ENCODE measurements at regions not wholly inside any gene's neighbourhood (a gene's known extent, or its start where the extent isn't known, plus 50 kb on each side); places are given as distances from the start of the nearest gene placed in this dataset.

- Histone ChIP-seq H3K4me1 (ENCODE audit: control insufficient read depth, insufficient read depth, low read length) (no peaks in the 10 kb centered on the region), H3K4me3 (ENCODE audit: low read length) (no peak overlapping the region), H3K9me3 (ENCODE audit: control insufficient read depth, insufficient read depth, low read length) (no peaks in the 10 kb centered on the region), H3K27ac (ENCODE audit: low read length) (no peak overlapping the region), H3K27me3 (ENCODE audit: control insufficient read depth, insufficient read depth, low read length) (no peaks in the 10 kb centered on the region), H3K36me3 (ENCODE audit: control insufficient read depth, insufficient read depth, low read length) (no peaks in the 10 kb centered on the region)
- Mint-ChIP-seq H3K27ac (no peak overlapping the region), H3K36me3 (no peaks in the 10 kb centered on the region), H3K9me3 (peaks cover 0 to 2% of the 10 kb centered on the region in 2 donors), H3K4me3 (no peak overlapping the region), H3K27me3 (ENCODE audit: low read depth in 2 of 2) (peaks cover 10 to 16% of the 10 kb centered on the region in 2 donors), H3K4me1 (no peaks in the 10 kb centered on the region)
- 81% methylated on average over 3 of the region's 4 CpGs for WGBS (ENCODE audit: insufficient coverage)
- DNase-seq (no peak), ATAC-seq (no peak)
- TF ChIP-seq CTCF (IDR thresholded peaks at IDR 0.05) = no peak
- intact Hi-C loops (cut with micrococcal nuclease) = no loop called here
Measured at GRCh38 chr1:62995173-62995572, 211.2 kb downstream of the ATG4C start.

DNA sequence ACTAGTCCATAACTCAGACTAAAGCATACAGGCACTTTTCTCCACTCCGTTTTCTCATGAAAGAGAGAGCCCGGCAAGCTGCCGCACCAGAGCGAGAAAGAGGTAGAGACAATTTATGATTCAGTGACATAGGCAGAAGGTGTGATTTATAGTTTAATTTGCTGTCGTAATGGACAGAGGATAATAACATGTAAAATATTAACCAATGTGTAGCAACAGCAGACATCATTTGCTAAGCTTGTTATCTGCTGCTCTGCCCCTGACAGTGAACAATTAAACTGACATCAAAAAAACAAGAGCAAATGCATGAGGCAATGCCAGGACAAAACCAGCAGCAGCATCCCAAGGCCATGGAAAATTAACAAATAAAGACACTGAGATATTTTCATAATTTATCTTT is 214.0 kb downstream of the ATG4C start:
- Histone ChIP-seq H3K4me1 (ENCODE audit: control insufficient read depth, insufficient read depth, low read length) (no peaks in the 10 kb centered on the region), H3K27me3 (ENCODE audit: control insufficient read depth, insufficient read depth, low read length) (no peaks in the 10 kb centered on the region), H3K27ac (ENCODE audit: low read length) (no peak overlapping the region), H3K4me3 (ENCODE audit: low read length) (no peak overlapping the region), H3K9me3 (ENCODE audit: control insufficient read depth, insufficient read depth, low read length) (no peaks in the 10 kb centered on the region), H3K36me3 (ENCODE audit: control insufficient read depth, insufficient read depth, low read length) (no peaks in the 10 kb centered on the region)
- intact Hi-C loops (cut with micrococcal nuclease) = no loop called here
- Mint-ChIP-seq H3K4me3 (no peak overlapping the region), H3K27me3 (ENCODE audit: low read depth in 2 of 2) (peaks cover 11 to 16% of the 10 kb centered on the region in 2 donors), H3K27ac (no peak overlapping the region), H3K36me3 (no peaks in the 10 kb centered on the region), H3K9me3 (no peaks in the 10 kb centered on the region), H3K4me1 (no peaks in the 10 kb centered on the region)
- TF ChIP-seq CTCF (IDR thresholded peaks at IDR 0.05) = no peak
- ATAC-seq (no peak), DNase-seq (no peak)
- WGBS (ENCODE audit: insufficient coverage) = 97% methylated on average over 5 of the region's 5 CpGs

DNA sequence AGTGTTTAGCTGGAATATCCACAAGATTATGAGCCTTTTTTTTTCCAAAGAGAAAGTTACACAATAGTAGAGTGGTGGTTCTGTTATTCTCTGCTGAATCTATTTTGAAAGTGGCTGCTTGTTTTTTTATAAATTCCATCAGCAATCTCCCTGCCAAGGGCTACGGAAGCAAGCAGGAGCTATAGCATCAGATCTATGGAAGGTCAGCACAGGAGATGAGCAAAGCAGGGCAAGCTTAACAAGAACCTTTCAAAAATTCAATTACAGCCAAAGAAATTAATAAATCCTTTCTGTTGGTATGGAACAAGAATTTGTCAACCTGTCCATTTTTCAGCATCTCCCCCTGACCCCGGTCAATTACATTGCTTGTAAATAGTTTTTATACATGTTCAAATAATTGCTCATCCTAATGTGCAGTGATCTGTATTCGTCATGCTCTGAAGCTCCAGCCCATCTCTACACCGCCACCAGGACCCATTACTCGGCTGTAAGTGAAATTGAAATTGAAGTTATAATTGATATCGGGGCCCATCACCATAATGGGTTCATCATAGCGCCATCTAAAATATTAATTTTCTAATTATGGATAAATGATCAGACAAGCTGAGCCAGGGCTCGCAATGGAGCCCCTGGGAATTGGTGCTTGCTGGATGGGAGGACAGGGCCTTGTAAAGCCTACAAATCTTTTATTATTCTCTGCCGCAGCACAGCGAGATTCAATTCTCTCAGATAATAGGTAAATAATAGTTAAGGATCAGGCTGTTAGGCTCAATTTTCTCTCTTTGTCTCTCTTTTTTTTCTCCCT is 215.1 kb downstream of the ATG4C start:
- Mint-ChIP-seq H3K27ac (no peak overlapping the region), H3K4me1 (no peaks in the 10 kb centered on the region), H3K4me3 (no peak overlapping the region), H3K9me3 (no peaks in the 10 kb centered on the region), H3K27me3 (ENCODE audit: low read depth in 2 of 2) (peaks cover 8 to 16% of the 10 kb centered on the region in 2 donors), H3K36me3 (no peaks in the 10 kb centered on the region)
- no peak for DNase-seq
- Histone ChIP-seq H3K27ac (ENCODE audit: low read length) (no peak overlapping the region), H3K4me3 (ENCODE audit: low read length) (no peak overlapping the region), H3K9me3 (ENCODE audit: control insufficient read depth, insufficient read depth, low read length) (no peaks in the 10 kb centered on the region), H3K36me3 (ENCODE audit: control insufficient read depth, insufficient read depth, low read length) (no peaks in the 10 kb centered on the region), H3K4me1 (ENCODE audit: control insufficient read depth, insufficient read depth, low read length) (no peaks in the 10 kb centered on the region), H3K27me3 (ENCODE audit: control insufficient read depth, insufficient read depth, low read length) (no peaks in the 10 kb centered on the region)
- ATAC-seq = no peak
- 97% methylated on average over 5 of the region's 10 CpGs for WGBS (ENCODE audit: insufficient coverage)
- intact Hi-C loops (cut with micrococcal nuclease) = no loop called here
- no peak for TF ChIP-seq CTCF (IDR thresholded peaks at IDR 0.05)

- Mint-ChIP-seq H3K27me3 (ENCODE audit: low read depth in 2 of 2) (peaks cover 10 to 16% of the 10 kb centered on the region in 2 donors), H3K36me3 (no peaks in the 10 kb centered on the region), H3K4me1 (no peaks in the 10 kb centered on the region), H3K9me3 (no peaks in the 10 kb centered on the region), H3K4me3 (no peak overlapping the region), H3K27ac (no peak overlapping the region)
- Histone ChIP-seq H3K4me1 (ENCODE audit: control insufficient read depth, insufficient read depth, low read length) (no peaks in the 10 kb centered on the region), H3K27me3 (ENCODE audit: control insufficient read depth, insufficient read depth, low read length) (no peaks in the 10 kb centered on the region), H3K9me3 (ENCODE audit: control insufficient read depth, insufficient read depth, low read length) (no peaks in the 10 kb centered on the region), H3K27ac (ENCODE audit: low read length) (no peak overlapping the region), H3K4me3 (ENCODE audit: low read length) (no peak overlapping the region), H3K36me3 (ENCODE audit: control insufficient read depth, insufficient read depth, low read length) (no peaks in the 10 kb centered on the region)
- ATAC-seq = no peak
- 63% methylated on average over 10 of the region's 10 CpGs for WGBS (ENCODE audit: insufficient coverage)
- intact Hi-C loops (cut with micrococcal nuclease) = no loop called here
- no peak for TF ChIP-seq CTCF (IDR thresholded peaks at IDR 0.05)
- DNase-seq = no peak
Measured at GRCh38 chr1:63000508-63000907, 216.6 kb downstream of the ATG4C start.

All from natural killer cell (primary cell).